ENCODE measurements at regions not wholly inside any gene's neighbourhood (a gene's known extent, or its start where the extent isn't known, plus 50 kb on each side); places are given as distances from the start of the nearest gene placed in this dataset.

GRCh38 chr3:973340-973739, 119.5 kb upstream of the CNTN6 start:
- no peak overlapping the region for H3K14ac ChIP-seq (ENCODE audit: low read length)
- H2AFZ ChIP-seq (ENCODE audit: insufficient read depth, low read length, poor library complexity), result no peak overlapping the region
- no peaks in the 10 kb centered on the region for H3K4me1 ChIP-seq (ENCODE audit: control insufficient read depth in 1 of 2, insufficient read depth in 2 of 2, low read length in 2 of 2)
- H3K9me3 ChIP-seq (ENCODE audit: insufficient read depth, low read depth, low read length), result peaks cover 2% of the 10 kb centered on the region
- no CpG with 5 or more reads among the region's 1 CpG for WGBS (ENCODE audit: extremely low coverage, insufficient coverage, insufficient read length)
- no peak overlapping the region for H2BK5ac ChIP-seq (ENCODE audit: low read depth, low read length, poor library complexity)
- H3K9ac ChIP-seq (ENCODE audit: low read length), result no peak overlapping the region
- no peaks in the 10 kb centered on the region for H3K27me3 ChIP-seq (ENCODE audit: insufficient read depth, low read length)
- no peak overlapping the region for H3K27ac ChIP-seq (ENCODE audit: low read depth, low read length)
- H2AK5ac ChIP-seq (ENCODE audit: low read length), result no peak overlapping the region
- H3K79me2 ChIP-seq (ENCODE audit: control insufficient read depth, insufficient read depth, low read length, poor library complexity), result no peaks in the 10 kb centered on the region
- no peak overlapping the region for H2BK12ac ChIP-seq (ENCODE audit: low read length)
- H3K4ac ChIP-seq (ENCODE audit: low read depth, low read length), result no peak overlapping the region
- no peak overlapping the region for H2BK120ac ChIP-seq (ENCODE audit: insufficient read depth, low read length, poor library complexity)
- DNase-seq, result no peak
- H3K4me2 ChIP-seq (ENCODE audit: low read length), result no peak overlapping the region
- no peak overlapping the region for H4K12ac ChIP-seq (ENCODE audit: low read depth, low read length)
- H3K23ac ChIP-seq (ENCODE audit: low read length), result no peak overlapping the region
- H4K8ac ChIP-seq (ENCODE audit: low read depth, low read length), result no peak overlapping the region
- H4K91ac ChIP-seq (ENCODE audit: low read depth, low read length), result no peak overlapping the region
- no peaks in the 10 kb centered on the region for H3K79me1 ChIP-seq (ENCODE audit: low read length)
- H3K4me3 ChIP-seq (ENCODE audit: low read depth, low read length), result no peak overlapping the region
- no peak overlapping the region for H3K18ac ChIP-seq (ENCODE audit: low read length)
- H3K36me3 ChIP-seq (ENCODE audit: control insufficient read depth in 1 of 2, insufficient read depth in 2 of 2, low read length in 2 of 2), result no peaks in the 10 kb centered on the region

GRCh38 chr3:976006-976405, 116.8 kb upstream of the CNTN6 start:
- DNase-seq, result no peak
- no peak overlapping the region for H2BK5ac ChIP-seq (ENCODE audit: low read depth, low read length, poor library complexity)
- no peak overlapping the region for H3K27ac ChIP-seq (ENCODE audit: low read depth, low read length)

GRCh38 chr3:981156-981555, 111.7 kb upstream of the CNTN6 start:
- no CpG with 5 or more reads among the region's 6 CpGs for WGBS (ENCODE audit: extremely low coverage, insufficient coverage, insufficient read length)

More at GRCh38 chr3:976006-976405, 116.8 kb upstream of the CNTN6 start:
- H3K4me3 ChIP-seq (ENCODE audit: low read depth, low read length), result no peak overlapping the region
- no peak overlapping the region for H3K18ac ChIP-seq (ENCODE audit: low read length)
- no peak overlapping the region for H3K4me2 ChIP-seq (ENCODE audit: low read length)
- no peaks in the 10 kb centered on the region for H3K79me1 ChIP-seq (ENCODE audit: low read length)
- H3K4ac ChIP-seq (ENCODE audit: low read depth, low read length), result no peak overlapping the region
- no peak overlapping the region for H4K91ac ChIP-seq (ENCODE audit: low read depth, low read length)
- H3K14ac ChIP-seq (ENCODE audit: low read length), result no peak overlapping the region
- whole genome bisulfite sequencing (ENCODE audit: extremely low coverage, insufficient coverage, insufficient read length), result no CpG with 5 or more reads among the region's 5 CpGs
- H3K4me1 ChIP-seq (ENCODE audit: control insufficient read depth in 1 of 2, insufficient read depth in 2 of 2, low read length in 2 of 2), result no peaks in the 10 kb centered on the region
- H2AFZ ChIP-seq (ENCODE audit: insufficient read depth, low read length, poor library complexity), result no peak overlapping the region
- no peak overlapping the region for H2BK12ac ChIP-seq (ENCODE audit: low read length)
- H4K12ac ChIP-seq (ENCODE audit: low read depth, low read length), result no peak overlapping the region
- no peaks in the 10 kb centered on the region for H3K36me3 ChIP-seq (ENCODE audit: control insufficient read depth in 1 of 2, insufficient read depth in 2 of 2, low read length in 2 of 2)
- H3K9me3 ChIP-seq (ENCODE audit: insufficient read depth, low read depth, low read length), result peaks cover 2% of the 10 kb centered on the region
- H2BK120ac ChIP-seq (ENCODE audit: insufficient read depth, low read length, poor library complexity), result no peak overlapping the region
- H3K79me2 ChIP-seq (ENCODE audit: control insufficient read depth, insufficient read depth, low read length, poor library complexity), result no peaks in the 10 kb centered on the region
- no peaks in the 10 kb centered on the region for H3K27me3 ChIP-seq (ENCODE audit: insufficient read depth, low read length)
- H2AK5ac ChIP-seq (ENCODE audit: low read length), result no peak overlapping the region
- no peak overlapping the region for H4K8ac ChIP-seq (ENCODE audit: low read depth, low read length)
- H3K23ac ChIP-seq (ENCODE audit: low read length), result no peak overlapping the region
- no peak overlapping the region for H3K9ac ChIP-seq (ENCODE audit: low read length)

GRCh38 chr3:988785-989184, 104.0 kb upstream of the CNTN6 start:
- no peak overlapping the region for H3K27ac ChIP-seq (ENCODE audit: low read depth, low read length)
- no peak overlapping the region for H3K23ac ChIP-seq (ENCODE audit: low read length)
- H3K14ac ChIP-seq (ENCODE audit: low read length), result no peak overlapping the region
- no peaks in the 10 kb centered on the region for H3K79me2 ChIP-seq (ENCODE audit: control insufficient read depth, insufficient read depth, low read length, poor library complexity)
- H2AFZ ChIP-seq (ENCODE audit: insufficient read depth, low read length, poor library complexity), result no peak overlapping the region
- H3K18ac ChIP-seq (ENCODE audit: low read length), result no peak overlapping the region
- H3K4ac ChIP-seq (ENCODE audit: low read depth, low read length), result no peak overlapping the region
- no peak overlapping the region for H4K8ac ChIP-seq (ENCODE audit: low read depth, low read length)
- no peak overlapping the region for H4K12ac ChIP-seq (ENCODE audit: low read depth, low read length)
- H3K27me3 ChIP-seq (ENCODE audit: insufficient read depth, low read length), result no peaks in the 10 kb centered on the region
- H3K9ac ChIP-seq (ENCODE audit: low read length), result no peak overlapping the region
- no peaks in the 10 kb centered on the region for H3K79me1 ChIP-seq (ENCODE audit: low read length)
- H4K91ac ChIP-seq (ENCODE audit: low read depth, low read length), result no peak overlapping the region
- no CpG with 5 or more reads among the region's 1 CpG for WGBS (ENCODE audit: extremely low coverage, insufficient coverage, insufficient read length)
- no peak overlapping the region for H2AK5ac ChIP-seq (ENCODE audit: low read length)
- H2BK5ac ChIP-seq (ENCODE audit: low read depth, low read length, poor library complexity), result no peak overlapping the region
- H3K4me3 ChIP-seq (ENCODE audit: low read depth, low read length), result no peak overlapping the region
- H3K36me3 ChIP-seq (ENCODE audit: control insufficient read depth in 1 of 2, insufficient read depth in 2 of 2, low read length in 2 of 2), result no peaks in the 10 kb centered on the region
- no peaks in the 10 kb centered on the region for H3K9me3 ChIP-seq (ENCODE audit: insufficient read depth, low read depth, low read length)
- DNase-seq, result no peak
- H2BK12ac ChIP-seq (ENCODE audit: low read length), result no peak overlapping the region
- H3K4me1 ChIP-seq (ENCODE audit: control insufficient read depth in 1 of 2, insufficient read depth in 2 of 2, low read length in 2 of 2), result no peaks in the 10 kb centered on the region
- H2BK120ac ChIP-seq (ENCODE audit: insufficient read depth, low read length, poor library complexity), result no peak overlapping the region
- no peak overlapping the region for H3K4me2 ChIP-seq (ENCODE audit: low read length)

More at GRCh38 chr3:981156-981555, 111.7 kb upstream of the CNTN6 start:
- H3K9me3 ChIP-seq (ENCODE audit: insufficient read depth, low read depth, low read length), result no peaks in the 10 kb centered on the region
- no peak overlapping the region for H2AK5ac ChIP-seq (ENCODE audit: low read length)
- no peak overlapping the region for H3K27ac ChIP-seq (ENCODE audit: low read depth, low read length)
- H2BK5ac ChIP-seq (ENCODE audit: low read depth, low read length, poor library complexity), result no peak overlapping the region
- H3K18ac ChIP-seq (ENCODE audit: low read length), result no peak overlapping the region
- no peak overlapping the region for H3K4me2 ChIP-seq (ENCODE audit: low read length)
- H4K91ac ChIP-seq (ENCODE audit: low read depth, low read length), result no peak overlapping the region
- H4K12ac ChIP-seq (ENCODE audit: low read depth, low read length), result no peak overlapping the region
- H2BK12ac ChIP-seq (ENCODE audit: low read length), result no peak overlapping the region
- H3K79me2 ChIP-seq (ENCODE audit: control insufficient read depth, insufficient read depth, low read length, poor library complexity), result no peaks in the 10 kb centered on the region
- no peak overlapping the region for H3K14ac ChIP-seq (ENCODE audit: low read length)
- no peaks in the 10 kb centered on the region for H3K4me1 ChIP-seq (ENCODE audit: control insufficient read depth in 1 of 2, insufficient read depth in 2 of 2, low read length in 2 of 2)
- no peaks in the 10 kb centered on the region for H3K36me3 ChIP-seq (ENCODE audit: control insufficient read depth in 1 of 2, insufficient read depth in 2 of 2, low read length in 2 of 2)
- no peak overlapping the region for H3K4ac ChIP-seq (ENCODE audit: low read depth, low read length)
- H3K27me3 ChIP-seq (ENCODE audit: insufficient read depth, low read length), result no peaks in the 10 kb centered on the region
- no peak overlapping the region for H4K8ac ChIP-seq (ENCODE audit: low read depth, low read length)
- no peak overlapping the region for H3K4me3 ChIP-seq (ENCODE audit: low read depth, low read length)
- no peak overlapping the region for H2AFZ ChIP-seq (ENCODE audit: insufficient read depth, low read length, poor library complexity)
- no peak overlapping the region for H3K23ac ChIP-seq (ENCODE audit: low read length)
- H2BK120ac ChIP-seq (ENCODE audit: insufficient read depth, low read length, poor library complexity), result no peak overlapping the region
- no peak for DNase-seq
- H3K9ac ChIP-seq (ENCODE audit: low read length), result no peak overlapping the region
- H3K79me1 ChIP-seq (ENCODE audit: low read length), result no peaks in the 10 kb centered on the region

Data from trophoblast cell (in vitro differentiated cells and primary cell).